WTC11 (cell line): ENCODE measurements at regions not wholly inside any gene's neighbourhood (a gene's known extent, or its start where the extent isn't known, plus 50 kb on each side); places are given as distances from the start of the nearest gene placed in this dataset.

Source experiments
- ATF3 ChIP-seq: sonication (generic); formaldehyde crosslinking; conservative IDR thresholded peaks from 2 replicates; pipeline ENCODE4 v1.8.1; 2022; ENCODE audit warnings: mild to moderate bottlenecking, missing genetic modification reagents
- CTCF ChIP-seq: fragments of 200-600 bp; IDR thresholded peaks from 2 replicates; pipeline ENCODE4 v1.8.0; 2022; ENCODE audit warnings: antibody characterized with exemption
- ELF4 ChIP-seq: sonication (generic); formaldehyde crosslinking; IDR thresholded peaks from 2 replicates; pipeline ENCODE4 v1.8.1; 2022; ENCODE audit warnings: low read depth, mild to moderate bottlenecking, moderate library complexity, missing genetic modification reagents
- ESRRA ChIP-seq: sonication (generic); formaldehyde crosslinking; IDR thresholded peaks from 2 replicates; pipeline ENCODE4 v1.8.1; 2022; ENCODE audit warnings: mild to moderate bottlenecking, missing genetic modification reagents, borderline replicate concordance
- ETV6 ChIP-seq: sonication (generic); formaldehyde crosslinking; IDR thresholded peaks from 2 replicates; pipeline ENCODE4 v1.8.1; 2022; ENCODE audit warnings: mild to moderate bottlenecking, missing genetic modification reagents
- MXD4 ChIP-seq: fragments of 250-450 bp; sonication (Bioruptor Pico); IDR thresholded peaks from 2 replicates; pipeline ENCODE4 v1.8.0; 2021; ENCODE audit warnings: mild to moderate bottlenecking, moderate library complexity, borderline replicate concordance
- SP1 ChIP-seq: sonication (generic); formaldehyde crosslinking; conservative IDR thresholded peaks from 2 replicates; pipeline ENCODE4 v1.8.1; 2022; ENCODE audit warnings: missing genetic modification reagents
- USF2 ChIP-seq: sonication (generic); formaldehyde crosslinking; IDR thresholded peaks from 2 replicates; pipeline ENCODE4 v1.8.1; 2023; ENCODE audit warnings: mild to moderate bottlenecking, missing genetic modification reagents, moderate library complexity
- ZSCAN18 ChIP-seq: fragments of 250-450 bp; sonication (Bioruptor Pico); IDR thresholded peaks from 2 replicates; pipeline ENCODE4 v2.1.2; 2022; ENCODE audit warnings: mild to moderate bottlenecking, moderate library complexity

GRCh38 chr3:165406425-165406824, 210.2 kb upstream of the SLITRK3 start:
- TF ChIP-seq ETV6 (CRISPR knock-in tag), result no peak
- TF ChIP-seq CTCF, result no peak
- TF ChIP-seq SP1, result no peak
- no peak for TF ChIP-seq USF2 (CRISPR knock-in tag)
- no peak for TF ChIP-seq ZSCAN18 (CRISPR knock-in tag)
- TF ChIP-seq ELF4 (CRISPR knock-in tag), result no peak
- no peak for TF ChIP-seq ATF3 (CRISPR knock-in tag)
- no peak for TF ChIP-seq MXD4 (CRISPR knock-in tag)
- no peak for TF ChIP-seq ESRRA (CRISPR knock-in tag)
